NCI-H1436 (cell line): ENCODE measurements at regions not wholly inside any gene's neighbourhood (a gene's known extent, or its start where the extent isn't known, plus 50 kb on each side); places are given as distances from the start of the nearest gene placed in this dataset.

ENCODE experiments used
- DNase-seq: peaks from one replicate; lab custom pipeline; 2025; lab: John Stamatoyannopoulos, UW

GRCh38 chr7:80977751-80978150 lies 58.9 kb upstream of the SEMA3C start:
- DNase-seq, result no peak

GRCh38 chr7:80974396-80975358 lies 55.8 kb upstream of the SEMA3C start:
- no peak for DNase-seq

- no peak for DNase-seq
Measured at GRCh38 chr7:80971225-80971624, 52.4 kb upstream of the SEMA3C start.
